SW480 (cell line): ENCODE measurements at regions not wholly inside any gene's neighbourhood (a gene's known extent, or its start where the extent isn't known, plus 50 kb on each side); places are given as distances from the start of the nearest gene placed in this dataset.
"Not testable (repeated sequence)": the region's sequence is repeated elsewhere in the genome, so short reads cannot be mapped to it uniquely, and the experiment has no call there.

ENCODE experiments used
- DNase-seq: peaks from one replicate; pipeline ENCODE4 v3.0.0-alpha.2; 2016; ENCODE audit warnings: low spot score

DNA sequence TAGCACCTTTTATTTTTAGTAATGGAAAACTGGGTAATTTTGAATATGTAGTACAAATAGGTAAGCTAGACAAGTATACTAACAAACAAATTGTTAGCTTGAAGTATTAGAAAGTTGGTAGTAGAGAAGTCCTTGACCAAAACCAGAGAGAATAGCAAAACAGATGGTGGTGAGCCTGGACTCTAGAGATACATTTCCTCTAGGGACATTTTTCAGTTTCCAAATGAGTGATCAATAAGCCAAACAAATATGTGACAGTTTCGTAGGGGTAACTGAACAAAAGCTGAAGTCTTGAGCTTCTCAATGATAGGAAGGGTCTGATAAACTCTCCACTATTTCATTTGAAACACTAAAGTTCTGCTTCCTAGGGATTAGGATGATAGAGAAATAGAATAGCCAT lies 692.0 kb upstream of the FAM98A start:
- no peak for DNase-seq

DNA sequence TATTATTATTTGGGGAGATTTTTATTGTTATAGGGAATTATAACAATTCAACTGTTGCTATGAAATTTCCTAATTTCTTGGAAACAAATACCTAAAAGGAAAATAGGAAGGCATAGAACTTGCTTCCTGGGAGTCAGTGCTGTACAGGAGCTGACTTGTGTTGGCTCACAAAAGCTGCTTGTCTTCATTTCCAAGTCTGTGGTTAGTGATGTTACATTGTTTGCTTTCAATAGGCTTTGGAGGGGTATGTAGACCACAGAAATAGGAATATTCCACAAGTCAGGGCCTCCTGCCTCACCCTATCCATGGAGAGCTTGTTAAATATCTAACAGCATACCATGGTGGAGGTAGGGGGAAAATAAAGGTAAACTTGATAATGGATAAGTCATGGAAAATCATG lies 688.9 kb upstream of the FAM98A start:
- DNase-seq, result no peak

DNA sequence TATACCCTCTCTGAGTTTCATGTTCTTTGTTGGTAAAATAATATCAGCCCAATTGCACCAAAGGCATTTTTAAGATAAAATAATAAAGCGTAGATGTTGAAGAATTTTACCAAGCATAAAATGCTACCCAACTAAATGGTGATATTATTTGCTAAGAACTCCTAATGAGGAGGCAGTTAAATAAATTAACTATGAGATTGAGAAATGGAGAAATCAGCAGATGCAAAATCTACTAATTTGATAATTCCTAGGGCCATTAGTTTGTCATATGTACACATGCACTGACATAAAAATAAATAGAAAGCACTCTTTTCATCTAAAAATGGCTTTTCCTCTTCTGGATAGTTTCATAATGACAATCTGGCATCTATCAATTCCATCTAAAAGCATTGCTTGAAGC lies 681.5 kb upstream of the FAM98A start:
- DNase-seq, result no peak

DNA sequence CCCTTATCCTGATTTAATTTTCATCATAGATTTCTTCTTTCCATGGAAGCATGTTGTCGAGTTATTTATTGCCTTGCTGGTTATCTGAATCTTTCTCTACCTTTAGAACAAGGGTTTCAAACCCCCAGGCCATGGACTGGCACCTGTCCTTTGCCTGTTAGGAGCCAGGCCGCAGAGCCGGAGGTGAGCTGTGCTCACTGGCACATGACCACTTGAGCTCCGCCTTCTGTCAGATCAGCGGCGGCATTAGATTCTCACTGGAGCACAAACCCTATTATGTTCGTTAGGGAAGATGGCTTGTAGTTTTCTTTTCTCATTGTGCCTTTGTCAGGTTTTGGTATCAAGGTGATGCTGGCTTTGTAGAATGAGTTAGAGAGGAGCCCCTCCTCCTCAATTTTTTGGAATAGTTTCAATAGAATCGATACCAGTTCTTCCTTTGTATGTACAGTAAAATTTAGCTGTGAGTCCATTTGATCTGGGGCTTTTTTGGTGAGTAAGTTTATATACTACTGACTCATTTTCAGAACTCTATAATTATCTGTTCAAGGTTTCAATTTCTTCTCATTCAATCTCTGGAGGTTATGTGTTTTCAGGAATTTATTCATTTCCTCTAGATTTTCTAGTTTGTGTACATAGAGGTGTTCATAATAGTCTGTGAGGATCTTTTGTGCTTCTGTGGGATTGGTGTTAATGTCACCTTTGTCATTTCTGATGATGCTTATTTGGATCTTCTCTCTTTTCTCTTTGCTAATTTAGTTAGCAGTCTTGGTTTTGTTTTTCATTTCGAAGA lies 668.0 kb upstream of the FAM98A start:
- DNase-seq, result no peak

DNA sequence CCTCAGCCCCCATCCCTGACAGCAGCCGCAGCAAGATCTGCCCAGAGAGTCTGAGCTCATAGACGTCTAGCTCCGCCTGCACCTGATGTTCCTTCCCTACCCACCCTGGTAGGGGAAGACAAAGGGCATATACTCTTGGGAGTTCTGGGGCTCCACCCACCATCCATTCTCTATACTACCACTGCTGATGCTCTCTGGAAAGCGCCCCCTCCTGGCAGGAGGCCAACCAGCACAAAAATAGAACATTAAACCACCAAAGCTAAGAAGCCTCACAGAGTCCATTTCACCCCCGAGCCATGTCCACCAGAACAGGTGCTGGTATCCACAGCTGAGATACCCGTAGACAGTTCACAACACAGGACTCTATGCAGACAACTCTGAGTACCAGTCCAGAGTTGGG lies 662.6 kb upstream of the FAM98A start:
- DNase-seq, result no peak

DNA sequence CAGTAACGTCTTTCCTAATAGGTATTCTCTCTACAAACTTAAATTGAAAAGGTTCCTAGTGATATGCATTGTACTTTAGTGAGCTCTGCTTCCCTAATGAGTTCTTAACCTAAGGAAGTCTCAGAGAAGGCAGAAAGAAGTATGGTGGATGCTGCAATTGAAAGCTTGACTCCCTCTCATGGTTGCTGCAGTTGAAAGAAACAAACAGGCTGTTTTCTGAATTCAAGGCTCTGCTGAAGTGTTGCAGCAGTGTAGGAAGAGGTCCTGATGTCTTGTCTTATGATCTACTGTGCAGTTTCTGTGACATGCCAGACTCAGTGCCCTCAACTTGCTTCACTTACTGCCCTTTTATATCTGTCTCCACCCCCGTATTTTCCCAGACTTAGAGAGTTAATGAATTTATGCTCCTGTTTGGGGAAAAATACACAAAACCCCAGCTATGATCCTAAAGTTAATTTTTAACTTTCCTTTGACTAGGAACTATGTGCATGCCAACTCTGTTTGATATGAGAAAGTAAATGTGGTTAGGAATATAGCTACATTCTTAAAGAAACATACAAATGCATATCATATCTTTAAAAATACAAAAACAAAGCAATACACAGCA lies 655.3 kb upstream of the FAM98A start:
- DNase-seq, result no peak

DNA sequence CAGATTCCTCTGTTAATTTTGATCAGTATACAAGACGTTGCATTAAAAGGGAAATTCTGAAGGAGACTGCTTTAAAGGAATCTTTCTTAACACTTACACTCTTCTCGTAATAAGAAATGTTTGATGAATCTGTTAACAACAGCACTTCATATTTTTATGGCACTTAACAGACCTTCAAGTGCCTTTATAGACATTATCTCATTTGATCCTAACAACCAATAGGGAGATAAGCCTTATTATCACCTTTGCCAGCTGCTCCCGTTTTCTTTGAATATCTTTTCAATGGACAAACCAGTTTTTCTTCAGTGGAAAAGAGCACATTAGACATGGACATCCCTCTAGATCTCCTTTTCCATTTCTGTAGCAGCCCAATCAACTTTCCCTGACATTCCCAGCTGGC lies 653.0 kb upstream of the FAM98A start:
- no peak for DNase-seq

DNA sequence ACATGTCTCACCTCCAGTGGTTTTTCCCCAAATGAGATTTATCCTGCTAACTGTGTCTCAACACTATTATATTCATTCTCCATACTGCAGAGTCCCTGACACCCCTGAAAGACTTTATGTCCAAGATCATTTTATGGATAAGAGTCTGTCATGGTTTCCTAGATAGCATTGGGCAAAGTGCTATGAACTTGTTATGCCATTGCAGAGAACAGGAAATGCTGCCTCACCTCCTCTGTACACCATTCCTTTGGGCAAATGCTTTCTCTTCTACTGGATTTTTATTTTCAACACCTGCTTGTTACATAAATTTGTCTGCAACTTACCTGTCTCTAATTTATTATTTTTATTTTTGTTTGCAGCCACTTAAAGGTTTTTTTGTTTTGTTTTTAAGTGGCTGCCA lies 652.5 kb upstream of the FAM98A start:
- no peak for DNase-seq

DNA sequence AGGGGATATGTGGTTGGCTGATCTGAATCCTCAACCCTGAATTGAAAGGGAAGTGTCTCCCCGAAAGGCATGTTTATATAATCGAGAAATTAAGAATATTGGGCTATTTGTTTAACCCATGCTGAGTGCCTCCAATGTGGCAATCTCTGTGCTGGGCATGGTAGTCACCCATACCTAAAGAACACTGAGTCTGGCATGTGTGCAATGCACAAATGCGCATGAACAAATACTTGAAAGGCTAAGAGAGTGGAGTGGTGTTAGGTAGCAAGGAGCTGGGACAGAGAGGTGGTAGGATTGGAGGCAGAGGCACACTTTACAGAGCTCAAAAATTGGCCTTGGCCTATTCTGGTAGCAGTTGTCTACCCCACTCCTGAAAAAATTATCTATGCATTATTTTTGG lies 645.1 kb upstream of the FAM98A start:
- no peak for DNase-seq

DNA sequence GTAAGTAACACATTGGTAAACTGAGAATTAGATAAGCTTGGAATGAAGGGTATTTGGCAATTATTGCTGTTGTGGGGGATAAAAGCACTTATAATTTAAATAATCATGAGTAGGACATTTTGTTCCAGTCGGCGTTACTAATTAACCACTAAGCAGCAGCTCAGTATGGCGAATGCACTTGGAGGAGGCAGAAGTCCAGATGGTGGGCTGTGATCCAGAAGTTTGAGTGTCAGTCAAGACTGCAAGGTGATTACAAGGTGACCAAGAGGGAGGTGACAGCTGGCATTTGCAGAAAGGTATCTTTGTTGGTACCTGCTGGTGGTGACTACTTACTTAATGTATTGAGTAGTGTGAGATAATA lies 643.6 kb upstream of the FAM98A start:
- no peak for DNase-seq

DNA sequence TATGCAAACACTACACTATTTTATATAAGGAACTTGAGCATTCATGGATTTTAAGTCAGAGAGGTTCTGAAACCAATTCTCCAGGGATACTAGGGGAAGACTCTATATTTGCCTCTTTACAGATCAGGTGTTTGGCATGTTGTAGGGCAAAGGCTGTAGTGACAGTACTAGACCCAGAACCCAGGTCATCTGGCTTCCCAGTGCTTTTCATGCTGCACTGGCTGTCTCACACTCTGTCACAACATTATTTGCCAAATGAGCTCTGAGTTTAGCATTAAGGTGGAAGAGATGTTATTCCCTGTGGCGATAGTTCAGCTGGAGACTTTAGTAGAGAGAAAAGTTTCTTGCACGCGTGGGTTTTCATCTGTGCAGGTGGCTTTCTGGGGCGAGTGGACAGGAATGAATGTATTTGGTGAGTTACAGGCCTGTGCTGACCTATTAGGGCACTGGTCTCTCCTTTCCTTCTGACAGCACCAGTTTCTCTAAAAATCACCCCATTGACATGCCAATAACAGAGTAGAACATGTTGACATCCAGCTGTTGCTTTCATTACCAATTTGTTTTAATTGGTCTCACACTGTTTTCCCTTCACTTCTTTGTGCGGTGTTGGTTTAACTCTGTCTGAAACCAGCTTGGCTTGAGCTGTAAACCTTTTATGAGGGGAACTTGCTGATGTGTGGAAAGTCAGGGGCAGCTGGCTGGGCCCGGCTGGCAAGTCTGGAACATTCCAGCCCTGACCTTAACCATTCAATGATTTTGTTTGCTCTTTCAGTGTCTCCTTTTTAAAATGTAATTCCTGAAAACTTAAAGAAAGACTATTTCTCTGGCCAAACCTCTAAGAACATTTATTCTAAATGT lies 643.0 kb upstream of the FAM98A start:
- no peak for DNase-seq

DNA sequence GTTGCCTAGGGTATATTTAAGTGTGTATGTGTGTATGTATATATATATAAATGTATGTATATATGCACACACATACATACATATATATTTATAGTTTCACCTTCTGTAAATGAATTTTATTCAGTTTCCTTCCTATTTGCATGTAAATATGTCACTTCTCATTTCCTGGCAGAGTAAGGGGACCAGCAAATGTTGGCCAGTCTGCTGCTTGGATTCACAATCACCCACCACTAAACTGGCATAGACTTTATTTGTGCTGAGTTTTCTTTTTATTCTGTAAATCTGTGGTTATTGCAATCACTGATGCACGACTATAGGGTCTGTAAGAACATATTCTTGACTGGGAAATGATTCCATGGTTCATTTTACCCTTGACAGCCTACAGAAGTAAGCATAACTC lies 640.4 kb upstream of the FAM98A start:
- DNase-seq, result no peak

DNA sequence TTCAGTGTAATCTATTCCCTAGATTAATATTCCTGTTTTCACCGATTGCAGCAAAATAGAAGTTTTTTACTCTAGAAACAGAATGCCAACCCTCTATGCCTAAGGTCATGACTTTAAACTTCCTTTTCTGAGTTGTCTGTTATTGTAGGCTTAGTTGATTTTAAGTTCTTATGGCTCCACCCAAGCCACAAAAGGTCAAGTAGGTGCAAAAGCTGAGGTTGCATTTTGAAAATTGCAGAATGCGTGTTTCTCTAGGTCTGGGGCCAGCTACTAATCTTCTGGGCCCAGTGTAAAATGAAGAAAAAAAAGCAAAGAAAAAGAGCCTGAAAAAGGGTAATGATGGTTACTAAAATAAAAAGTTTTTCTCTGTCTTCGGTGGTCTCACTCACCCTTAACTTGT lies 635.7 kb upstream of the FAM98A start:
- no peak for DNase-seq

DNA sequence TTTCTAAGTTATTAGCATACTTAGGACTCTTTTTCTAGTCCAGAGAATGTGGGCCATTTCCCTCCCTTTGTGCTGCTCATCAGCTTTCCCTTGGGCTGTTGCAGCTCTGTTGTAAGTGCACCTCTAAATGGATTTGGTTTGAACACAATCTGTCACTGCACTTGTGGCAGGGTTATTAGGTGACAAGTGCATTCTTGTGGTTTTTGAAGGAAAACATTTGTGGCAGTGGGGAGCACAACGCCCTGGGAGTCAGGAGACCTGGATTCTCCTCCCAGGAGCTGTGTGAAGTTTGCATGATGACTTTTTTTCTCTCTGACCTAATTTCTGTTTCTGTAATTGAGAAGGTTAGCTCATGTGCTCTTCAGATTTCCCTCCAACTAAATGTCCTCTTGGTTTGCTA lies 630.9 kb upstream of the FAM98A start:
- DNase-seq, result no peak

DNA sequence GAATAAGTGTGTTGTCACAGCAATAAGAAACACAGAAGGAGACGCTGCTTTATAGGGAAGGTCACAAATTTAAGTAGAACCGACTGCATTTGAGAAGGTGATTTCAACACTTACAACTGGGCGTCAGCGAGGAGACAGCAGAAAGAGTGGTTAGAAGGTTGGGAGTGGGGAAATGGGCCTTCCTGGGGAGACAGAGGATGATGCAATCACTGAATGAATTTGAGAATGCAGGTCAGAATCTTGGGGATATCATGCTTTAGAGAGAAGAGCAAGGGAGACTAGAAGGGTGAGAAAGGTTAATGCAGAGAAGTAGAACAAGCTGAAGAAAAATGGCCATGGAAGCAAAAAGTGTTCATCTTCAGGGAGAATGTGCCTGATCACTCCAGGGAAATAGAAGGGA lies 616.1 kb upstream of the FAM98A start:
- DNase-seq, result no peak

DNA sequence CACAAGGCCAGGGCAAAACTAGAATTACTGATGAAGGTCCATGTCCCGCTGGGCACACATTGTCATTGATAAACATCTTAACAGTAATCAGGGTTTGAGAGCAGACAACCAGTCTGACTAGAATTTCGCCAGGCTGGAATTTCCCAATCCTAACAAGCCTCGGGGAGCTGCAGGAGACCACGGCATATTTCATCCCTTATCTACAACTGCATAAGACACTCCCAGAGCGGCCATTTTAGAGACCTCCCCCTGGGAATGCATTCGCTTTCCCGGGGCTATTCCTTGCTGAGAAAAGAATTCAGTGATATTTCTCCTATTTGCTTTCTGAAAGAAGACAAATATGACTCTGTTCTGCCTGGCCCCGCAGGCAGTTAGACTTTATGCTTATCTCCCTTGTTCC lies 611.3 kb upstream of the FAM98A start:
- DNase-seq, result not testable (repeated sequence)

DNA sequence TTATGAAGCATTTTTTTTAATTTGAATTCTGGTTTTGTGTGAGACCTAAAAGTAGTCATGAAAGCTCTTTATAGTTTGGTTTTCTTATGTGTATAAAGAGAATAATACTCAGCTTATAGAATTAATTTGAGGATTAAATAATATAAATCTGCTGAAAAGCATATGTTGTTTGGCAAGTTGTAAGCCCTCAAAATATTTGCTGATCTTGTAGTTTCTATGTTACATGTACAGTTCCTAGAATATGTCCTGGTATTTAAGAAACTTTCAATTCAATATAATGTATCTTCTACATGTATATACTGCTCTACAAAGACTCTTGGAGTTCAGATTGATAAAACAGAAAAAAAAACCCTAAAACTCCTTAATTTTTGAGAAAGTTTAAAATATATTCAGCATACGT lies 605.5 kb upstream of the FAM98A start:
- no peak for DNase-seq

DNA sequence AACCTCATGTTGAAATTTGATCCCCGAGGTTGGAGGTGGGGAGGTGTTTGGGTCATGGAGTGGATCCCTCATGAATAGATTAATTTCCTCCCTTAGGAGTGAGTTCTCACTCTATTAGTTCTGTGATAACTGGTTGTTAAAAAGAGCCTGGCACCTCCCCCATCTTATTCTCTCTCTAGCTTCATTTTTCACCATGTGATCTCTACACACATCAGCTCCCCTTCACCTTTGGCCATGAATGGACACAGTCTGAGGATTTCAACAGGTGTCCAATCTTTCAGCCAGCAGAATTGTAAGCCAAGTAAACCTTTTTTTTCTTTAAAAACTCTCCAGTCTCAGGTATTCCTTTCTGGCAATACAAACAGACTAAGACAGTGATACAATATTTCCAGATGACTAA lies 602.0 kb upstream of the FAM98A start:
- DNase-seq, result no peak

DNA sequence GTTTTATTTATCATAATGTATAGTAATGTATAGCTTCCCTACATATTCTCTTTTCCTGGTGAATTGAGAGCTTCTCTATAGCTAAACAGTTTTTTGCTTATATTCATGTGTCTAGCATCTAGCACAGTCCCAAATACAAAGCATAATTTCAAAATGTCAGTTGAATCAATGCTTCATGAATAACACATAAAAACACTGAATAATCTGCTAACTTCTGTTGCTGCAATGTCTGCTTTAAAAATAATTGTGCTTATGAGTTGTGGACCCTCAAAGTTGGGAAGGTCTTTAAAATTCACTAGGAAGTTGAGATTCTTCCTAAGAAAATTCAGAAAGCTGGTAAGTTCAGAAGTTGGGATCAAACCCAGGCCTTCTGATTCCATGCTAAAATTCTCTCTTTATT lies 600.9 kb upstream of the FAM98A start:
- no peak for DNase-seq

DNA sequence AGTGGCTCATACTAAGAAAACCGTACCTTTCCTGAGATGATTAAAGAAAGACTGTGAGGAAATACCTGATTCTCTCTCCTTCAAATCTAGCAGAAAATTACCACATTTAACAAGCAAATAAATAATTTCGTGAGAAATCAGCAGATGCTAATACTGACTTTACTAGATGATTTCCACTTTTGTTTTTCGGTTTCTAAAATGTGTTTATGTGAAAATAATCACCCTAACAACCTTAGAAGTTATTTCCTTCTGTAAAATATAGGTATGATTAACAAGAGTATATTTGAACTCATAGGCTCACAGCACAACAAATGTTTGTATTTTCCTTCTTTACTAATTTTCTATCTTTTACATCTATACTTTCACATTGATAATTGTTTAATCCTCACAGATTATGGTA lies 594.1 kb upstream of the FAM98A start:
- no peak for DNase-seq

DNA sequence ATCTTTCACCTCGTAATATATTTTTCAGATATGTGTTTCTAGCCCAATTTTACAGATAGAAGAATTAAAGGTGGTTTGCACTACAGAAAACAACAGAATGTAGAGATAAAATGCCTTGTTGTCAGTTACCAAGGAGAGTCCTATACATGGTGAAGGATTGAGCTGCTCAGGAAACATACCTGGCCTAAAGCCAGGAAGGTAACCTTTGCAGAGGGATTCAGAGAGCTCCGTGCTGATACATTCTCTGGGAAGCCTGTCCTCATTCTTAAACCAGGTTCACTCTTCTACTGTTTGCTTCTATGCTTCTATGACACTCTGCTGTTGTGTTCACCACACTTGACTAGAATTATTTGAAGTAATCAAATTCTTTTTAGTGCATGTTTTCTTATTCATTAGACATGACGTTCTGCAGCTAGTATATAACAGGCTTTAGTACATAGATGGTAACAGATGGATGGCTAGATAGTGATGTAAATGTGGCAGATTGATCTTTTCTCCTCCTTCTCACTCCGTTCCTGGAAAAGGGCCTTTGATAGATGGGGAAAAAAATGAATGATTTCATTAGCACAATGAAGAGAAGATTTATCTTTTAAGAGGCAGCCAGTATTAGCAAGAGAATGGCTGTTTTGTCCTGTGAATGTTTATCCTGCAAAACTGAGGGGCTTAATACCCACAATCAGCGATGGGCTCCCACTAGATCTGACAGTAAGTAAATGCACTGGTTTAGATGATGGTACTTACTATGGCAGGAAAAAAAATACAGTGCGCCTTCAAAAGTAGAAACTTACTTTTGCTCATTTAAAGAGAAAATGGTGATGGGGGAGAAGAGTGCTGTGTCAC lies 589.6 kb upstream of the FAM98A start:
- DNase-seq, result no peak

DNA sequence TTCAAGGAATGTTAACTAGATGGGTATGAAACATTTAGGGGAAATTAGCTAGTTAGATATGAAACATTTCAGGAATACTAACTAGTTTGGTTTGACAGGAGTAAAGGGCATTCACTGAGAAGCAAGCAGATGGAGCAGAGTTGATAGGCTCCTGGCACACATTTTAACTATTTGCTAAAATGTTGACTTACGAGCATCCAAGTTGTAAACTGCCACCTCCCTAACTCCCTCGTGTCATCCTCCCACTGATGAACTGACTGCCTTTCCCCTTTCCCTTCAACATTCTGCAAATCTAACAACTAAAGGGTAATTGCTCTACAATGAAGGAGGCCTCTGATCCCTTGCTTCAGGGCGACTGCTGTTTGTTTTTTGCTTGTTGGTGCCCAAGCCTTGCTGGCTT lies 580.4 kb upstream of the FAM98A start:
- DNase-seq, result no peak
